ENCODE measurements at regions not wholly inside any gene's neighbourhood (a gene's known extent, or its start where the extent isn't known, plus 50 kb on each side); places are given as distances from the start of the nearest gene placed in this dataset.

GRCh38 chr6:56399672-56400263 is 152.4 kb upstream of the COL21A1 start (continued):
- peak; percentile 90 for TF ChIP-seq FOXK1 (CRISPR knock-in tag; IDR thresholded peaks at IDR 0.05; ENCODE audit: borderline replicate concordance, low read depth)
- no peak for TF ChIP-seq AGO2 (optimal IDR thresholded peaks at IDR 0.05; ENCODE audit: low read depth, low read length)
- TF ChIP-seq ZNF703 (CRISPR knock-in tag; IDR thresholded peaks at IDR 0.05; ENCODE audit: borderline replicate concordance), result peak; percentile 97
- TF ChIP-seq, protein P1, sequence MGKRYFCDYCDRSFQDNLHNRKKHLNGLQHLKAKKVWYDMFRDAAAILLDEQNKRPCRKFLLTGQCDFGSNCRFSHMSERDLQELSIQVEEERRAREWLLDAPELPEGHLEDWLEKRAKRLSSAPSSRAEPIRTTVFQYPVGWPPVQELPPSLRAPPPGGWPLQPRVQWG (CRISPR knock-in tag; IDR thresholded peaks at IDR 0.05; ENCODE audit: borderline replicate concordance, low read depth), result no peak
- TF ChIP-seq CHD4 (IDR thresholded peaks at IDR 0.05; ENCODE audit: borderline replicate concordance, low read length), result peak; percentile 97; the same call in 1 of the 2 replicates
- no peak for TF ChIP-seq RBM22 (optimal IDR thresholded peaks at IDR 0.05; ENCODE audit: low read length)
- peak; percentile 86 for TF ChIP-seq ZFP37 (CRISPR knock-in tag; IDR thresholded peaks at IDR 0.05; ENCODE audit: borderline replicate concordance)
- TF ChIP-seq ZMYM2 (CRISPR knock-in tag; IDR thresholded peaks at IDR 0.05), result peak; percentile 81
- TF ChIP-seq DR1 (CRISPR knock-in tag; IDR thresholded peaks at IDR 0.05), result no peak
- no peak for TF ChIP-seq ZBTB44 (CRISPR knock-in tag; IDR thresholded peaks at IDR 0.05)
- peak; percentile 87 for TF ChIP-seq DRAP1 (CRISPR knock-in tag; IDR thresholded peaks at IDR 0.05)
- peak; percentile 75; the same call in 1 of the 2 replicates for TF ChIP-seq ZBTB20 (CRISPR knock-in tag; IDR thresholded peaks at IDR 0.05; ENCODE audit: borderline replicate concordance, low read depth)
- TF ChIP-seq SP140L (CRISPR knock-in tag; IDR thresholded peaks at IDR 0.05; ENCODE audit: borderline replicate concordance), result peak; percentile 79; the same call in 1 of the 2 replicates
- TF ChIP-seq ZNF781 (CRISPR knock-in tag; IDR thresholded peaks at IDR 0.05; ENCODE audit: borderline replicate concordance, not compliant biosample characterization), result peak; percentile 62
- TF ChIP-seq MTF1 (CRISPR knock-in tag; IDR thresholded peaks at IDR 0.05), result peak; percentile 75; the same call in 1 of the 2 replicates
- no peak for TF ChIP-seq ZNF234 (CRISPR knock-in tag; conservative IDR thresholded peaks at IDR 0.05)
- TF ChIP-seq ARNT (IDR thresholded peaks at IDR 0.05), result no peak
- TF ChIP-seq ZNF772 (CRISPR knock-in tag; IDR thresholded peaks at IDR 0.05), result peak; percentile 62; the same call in 1 of the 2 replicates
- TF ChIP-seq ZNF142 (CRISPR knock-in tag; IDR thresholded peaks at IDR 0.05), result peak; percentile 40; the same call in 1 of the 2 replicates
- peak; percentile 53; the same call in 1 of the 2 replicates for TF ChIP-seq FOXK2 (IDR thresholded peaks at IDR 0.05)
- TF ChIP-seq MLX (CRISPR knock-in tag; IDR thresholded peaks at IDR 0.05), result peak; percentile 73; the same call in 1 of the 2 replicates

All from HepG2 (cell line).